ENCODE measurements at regions not wholly inside any gene's neighbourhood (a gene's known extent, or its start where the extent isn't known, plus 50 kb on each side); places are given as distances from the start of the nearest gene placed in this dataset.

DNA sequence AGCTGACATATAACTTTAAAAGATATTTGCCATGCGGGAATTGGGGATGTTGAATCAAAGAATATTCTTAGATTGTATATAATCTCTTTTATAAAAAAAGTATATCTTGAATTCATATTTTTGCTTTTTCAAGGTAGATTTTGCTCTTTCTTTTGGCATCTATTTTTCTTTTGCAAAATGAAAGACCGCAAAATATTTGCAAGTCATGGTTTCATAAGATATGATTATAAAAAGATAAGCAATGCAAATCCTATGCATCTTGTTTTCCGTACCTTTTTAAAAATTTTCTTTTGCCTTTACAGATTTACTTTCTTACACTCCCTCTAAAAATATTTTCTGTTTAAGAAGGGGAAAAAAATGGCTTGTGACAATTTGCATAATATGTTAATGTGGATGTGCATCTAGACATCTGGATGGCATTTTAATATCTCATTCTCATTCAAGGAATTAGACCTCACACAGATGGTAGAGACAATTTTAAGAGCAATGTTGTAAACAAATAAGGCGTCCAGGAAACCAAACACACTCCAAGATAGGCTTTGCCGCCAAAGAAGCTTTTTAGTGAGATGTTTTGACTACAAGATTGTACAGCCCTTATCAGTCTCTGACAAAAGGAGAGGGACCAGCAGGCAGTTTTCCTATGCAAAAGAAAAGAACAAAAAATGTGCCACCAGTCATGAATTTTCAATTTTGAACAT, 371.1 kb downstream of the CHL1 start:
- TF ChIP-seq, protein P1, sequence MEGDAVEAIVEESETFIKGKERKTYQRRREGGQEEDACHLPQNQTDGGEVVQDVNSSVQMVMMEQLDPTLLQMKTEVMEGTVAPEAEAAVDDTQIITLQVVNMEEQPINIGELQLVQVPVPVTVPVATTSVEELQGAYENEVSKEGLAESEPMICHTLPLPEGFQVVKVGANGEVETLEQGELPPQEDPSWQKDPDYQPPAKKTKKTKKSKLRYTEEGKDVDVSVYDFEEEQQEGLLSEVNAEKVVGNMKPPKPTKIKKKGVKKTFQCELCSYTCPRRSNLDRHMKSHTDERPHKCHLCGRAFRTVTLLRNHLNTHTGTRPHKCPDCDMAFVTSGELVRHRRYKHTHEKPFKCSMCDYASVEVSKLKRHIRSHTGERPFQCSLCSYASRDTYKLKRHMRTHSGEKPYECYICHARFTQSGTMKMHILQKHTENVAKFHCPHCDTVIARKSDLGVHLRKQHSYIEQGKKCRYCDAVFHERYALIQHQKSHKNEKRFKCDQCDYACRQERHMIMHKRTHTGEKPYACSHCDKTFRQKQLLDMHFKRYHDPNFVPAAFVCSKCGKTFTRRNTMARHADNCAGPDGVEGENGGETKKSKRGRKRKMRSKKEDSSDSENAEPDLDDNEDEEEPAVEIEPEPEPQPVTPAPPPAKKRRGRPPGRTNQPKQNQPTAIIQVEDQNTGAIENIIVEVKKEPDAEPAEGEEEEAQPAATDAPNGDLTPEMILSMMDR (conservative IDR thresholded peaks at IDR 0.05; ENCODE audit: low read depth, low read length) = no peak
- no peak for TF ChIP-seq EZH2 (IDR thresholded peaks at IDR 0.05; ENCODE audit: borderline replicate concordance, low read depth, low read length, poor library complexity, severe bottlenecking)
